HG03432 (cell line): ENCODE measurements at regions not wholly inside any gene's neighbourhood (a gene's known extent, or its start where the extent isn't known, plus 50 kb on each side); places are given as distances from the start of the nearest gene placed in this dataset.
A peak's percentile ranks its signal among the peaks of the same experiment; 100 is the strongest.
"Not testable (repeated sequence)": the region's sequence is repeated elsewhere in the genome, so short reads cannot be mapped to it uniquely, and the experiment has no call there.

Source experiments
- ATAC-seq: cut with Tn5 transposase; IDR thresholded peaks from one replicate; pipeline ENCODE4 v1.9.1; 2021; ENCODE audit warnings: mild to moderate bottlenecking, moderate library complexity; ENCODE audit not compliant: unreplicated experiment

DNA sequence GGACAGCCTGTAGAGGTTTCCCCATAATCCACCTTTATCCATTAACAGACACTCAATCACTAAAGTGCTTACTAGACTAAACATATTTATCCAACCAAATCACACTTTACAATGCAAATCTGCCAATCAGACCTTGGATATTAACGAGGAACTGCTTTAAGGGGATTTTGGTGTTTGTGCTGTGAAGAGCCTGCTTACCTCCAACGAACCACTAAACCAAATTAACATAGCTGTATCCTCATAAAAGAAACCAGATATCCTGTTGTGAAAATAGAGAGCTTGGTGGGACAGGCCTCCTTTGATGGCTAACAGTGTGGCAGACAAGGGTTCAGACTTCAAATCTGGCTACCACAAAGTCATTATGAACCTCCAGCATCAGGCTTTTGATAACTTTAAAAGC, 252.6 kb upstream of the HAND2 start:
- no peak for ATAC-seq

DNA sequence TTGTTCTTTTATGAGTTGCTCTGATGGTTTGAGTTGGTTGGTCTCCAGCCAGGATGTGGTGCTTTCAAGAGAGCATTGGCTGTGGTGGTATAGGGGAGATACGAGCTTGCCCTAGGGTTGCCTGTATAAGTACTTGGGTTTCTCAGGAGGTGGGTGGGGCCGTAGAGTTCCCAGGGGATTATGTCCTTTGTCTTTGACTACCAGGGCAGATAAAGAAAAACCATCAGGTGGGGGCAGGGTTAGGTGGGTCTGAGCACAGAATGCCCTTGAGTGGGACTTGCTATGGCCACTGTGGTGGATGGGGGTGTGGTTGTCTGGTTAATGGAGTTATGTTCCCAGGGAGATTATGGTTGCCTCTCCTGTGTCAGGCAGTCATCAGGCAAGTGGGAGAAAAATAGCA, 247.9 kb upstream of the HAND2 start:
- ATAC-seq, result no peak

DNA sequence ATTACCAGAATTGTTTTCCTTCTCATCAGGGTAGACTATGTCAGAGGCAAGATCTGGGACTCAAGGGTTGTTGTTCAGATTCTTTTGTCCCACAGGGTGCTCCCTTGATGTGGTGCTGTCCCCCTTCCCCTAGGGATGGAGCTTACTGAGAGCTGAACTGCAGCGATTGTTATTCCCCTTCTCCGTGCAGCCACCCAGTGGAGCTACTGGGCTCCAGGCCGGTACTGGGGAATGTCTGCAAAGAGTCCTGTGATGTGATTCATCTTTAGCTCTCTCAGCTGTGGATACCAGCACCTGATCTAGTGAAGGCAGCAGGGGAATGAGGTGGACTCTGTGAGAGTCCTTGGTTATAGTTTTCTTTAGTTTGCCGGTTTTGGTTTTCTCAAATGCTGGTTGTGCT, 247.4 kb upstream of the HAND2 start:
- no peak for ATAC-seq

DNA sequence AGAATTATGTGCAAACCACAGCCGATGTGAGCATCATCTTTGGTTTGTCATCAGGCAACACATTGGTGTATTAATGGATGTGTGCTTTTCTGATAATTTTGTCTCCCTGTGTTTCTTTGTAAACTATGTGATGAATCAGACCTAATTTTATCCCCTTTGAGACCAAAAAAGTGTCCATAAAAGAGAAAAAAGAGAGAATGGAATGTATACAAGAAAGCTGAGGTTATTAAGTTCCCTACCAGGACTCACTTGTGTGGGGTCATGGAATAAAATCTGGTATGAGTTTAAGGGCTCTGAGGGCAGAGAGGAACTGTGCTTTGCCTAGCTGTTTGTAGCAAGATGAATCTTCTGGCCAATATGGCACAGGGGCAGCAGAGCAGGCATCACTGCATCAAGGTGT, 239.5 kb upstream of the HAND2 start:
- no peak for ATAC-seq

DNA sequence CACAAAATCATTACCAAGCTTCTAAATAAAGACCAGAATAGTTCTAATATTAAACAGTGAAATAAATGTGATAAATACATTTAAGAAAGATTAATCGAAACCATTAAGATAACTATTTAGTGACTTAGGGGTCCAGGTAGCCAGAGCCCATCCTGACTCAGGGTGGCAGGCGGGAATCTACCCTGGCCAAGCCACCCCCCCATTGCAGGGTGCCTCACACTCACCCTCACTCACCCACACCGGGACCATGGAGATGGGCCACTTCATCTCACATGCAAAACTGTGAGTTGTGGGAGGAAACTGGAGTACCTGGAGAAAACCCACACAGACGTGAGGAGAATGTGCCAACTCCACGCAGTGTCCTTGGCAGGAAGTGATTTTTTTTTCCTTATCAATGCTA, 237.6 kb upstream of the HAND2 start:
- no peak for ATAC-seq

DNA sequence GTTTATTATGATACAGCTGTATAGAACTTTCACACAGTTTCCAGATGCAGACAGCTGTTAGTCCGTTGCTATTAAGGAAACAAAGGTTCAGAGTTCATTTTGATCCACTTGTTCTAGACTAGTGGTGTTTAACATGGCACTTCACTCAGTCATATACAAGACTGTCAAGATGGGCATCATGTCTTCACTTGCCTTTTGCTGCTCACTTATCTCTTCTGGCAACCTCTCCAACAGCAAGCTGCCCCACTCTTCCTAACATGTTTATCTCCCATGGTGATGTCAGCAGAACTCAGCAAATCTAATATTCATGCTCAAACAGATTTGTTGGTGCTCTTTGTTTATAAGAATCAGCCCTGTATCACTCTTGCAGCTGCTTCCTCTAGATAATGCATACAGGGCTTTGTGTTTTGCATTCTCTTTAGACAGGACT, 236.2 kb upstream of the HAND2 start:
- no peak for ATAC-seq

DNA sequence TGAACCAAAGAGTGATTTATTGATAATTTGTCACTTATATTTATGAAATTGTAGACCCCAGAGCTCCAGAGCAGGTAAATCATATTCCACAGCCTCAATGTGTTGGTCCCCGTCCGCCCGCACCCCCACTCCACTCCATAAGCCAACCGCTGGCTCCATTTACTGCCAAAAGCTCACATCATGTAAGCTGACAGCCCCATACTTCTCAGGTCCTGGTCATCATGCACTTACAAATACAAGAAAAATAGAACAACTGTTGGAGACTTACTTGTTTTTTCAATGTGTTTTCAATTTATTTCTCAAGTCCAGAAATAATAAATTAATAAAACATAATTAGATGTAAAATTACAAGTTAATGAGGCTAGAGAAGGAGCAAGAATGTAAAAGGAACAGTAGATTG, 235.7 kb upstream of the HAND2 start:
- ATAC-seq, result no peak

DNA sequence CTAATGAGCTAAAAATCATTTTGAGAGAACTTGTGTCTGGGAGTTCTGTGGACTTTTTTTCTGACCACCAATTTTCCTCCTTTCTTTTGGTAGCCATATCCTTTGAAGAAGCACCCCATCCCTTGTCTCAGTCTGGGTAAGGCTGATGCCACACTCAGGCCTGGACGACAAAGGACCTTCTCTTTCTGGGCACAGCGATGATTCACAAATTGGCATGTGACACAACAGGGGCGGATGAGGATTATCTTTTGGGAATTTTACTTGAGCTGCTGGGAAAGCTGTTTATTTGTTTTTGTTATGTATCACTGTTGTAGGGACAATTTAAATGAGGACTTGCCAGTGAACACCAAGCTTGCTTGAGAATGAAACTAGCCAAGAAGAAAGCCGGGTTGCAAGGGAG, 233.4 kb upstream of the HAND2 start:
- ATAC-seq, result no peak

DNA sequence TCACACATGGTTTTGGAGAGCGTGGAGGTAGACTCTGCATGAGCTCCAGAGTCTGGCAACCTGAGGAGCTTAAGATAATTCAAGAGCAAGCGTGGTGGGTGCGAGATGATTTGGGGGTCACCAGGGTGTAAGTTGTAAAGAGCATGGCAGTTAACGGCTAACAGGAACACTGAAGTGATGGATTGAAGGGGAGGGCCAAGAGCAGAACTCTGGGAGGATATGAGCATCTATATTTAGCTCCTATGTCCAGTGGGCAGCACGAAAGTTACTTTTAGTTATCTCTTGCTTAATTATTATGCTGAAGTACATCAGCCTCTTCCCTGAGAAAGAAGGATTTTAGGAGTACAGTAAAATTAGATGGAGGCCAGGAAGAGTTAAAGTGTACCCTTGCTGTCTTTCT, 231.9 kb upstream of the HAND2 start:
- ATAC-seq, result no peak

DNA sequence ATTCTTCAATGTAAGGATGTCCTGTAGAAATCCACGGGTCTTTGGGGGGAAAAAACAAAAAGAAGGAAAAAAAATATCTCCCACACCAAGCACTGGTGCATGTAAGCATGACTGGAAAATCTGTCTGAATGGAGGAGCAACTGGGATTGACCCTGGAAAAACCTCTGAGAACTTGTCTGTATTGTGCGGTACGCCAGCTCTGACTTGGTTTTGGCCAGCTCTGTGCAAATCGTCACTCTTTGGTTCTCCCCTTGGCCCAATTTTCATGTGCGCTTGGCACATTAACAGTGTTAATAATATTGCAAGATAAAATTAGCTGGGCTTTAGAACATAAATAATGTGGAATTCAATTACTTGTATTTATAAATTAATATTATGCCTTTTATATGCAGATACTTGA, 231.2 kb upstream of the HAND2 start:
- ATAC-seq, result no peak

DNA sequence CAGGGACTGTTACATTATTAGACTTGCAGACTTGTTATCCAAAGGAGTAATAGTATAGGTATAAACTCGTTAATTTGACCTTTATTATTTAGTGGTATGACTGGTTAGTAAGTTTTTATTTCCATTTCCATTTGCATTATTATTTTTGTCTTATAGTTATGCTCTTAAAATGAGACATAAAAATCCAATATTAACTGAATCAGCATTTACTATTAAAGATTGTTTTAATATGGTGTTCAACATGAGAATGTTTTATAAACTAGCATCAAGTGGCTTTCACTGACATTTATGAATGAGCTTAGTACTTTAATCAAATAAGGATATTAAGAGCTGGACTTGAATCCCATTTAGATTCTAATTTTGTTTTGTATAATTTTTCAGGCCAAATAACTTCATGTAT, 228.1 kb upstream of the HAND2 start:
- ATAC-seq, result no peak

DNA sequence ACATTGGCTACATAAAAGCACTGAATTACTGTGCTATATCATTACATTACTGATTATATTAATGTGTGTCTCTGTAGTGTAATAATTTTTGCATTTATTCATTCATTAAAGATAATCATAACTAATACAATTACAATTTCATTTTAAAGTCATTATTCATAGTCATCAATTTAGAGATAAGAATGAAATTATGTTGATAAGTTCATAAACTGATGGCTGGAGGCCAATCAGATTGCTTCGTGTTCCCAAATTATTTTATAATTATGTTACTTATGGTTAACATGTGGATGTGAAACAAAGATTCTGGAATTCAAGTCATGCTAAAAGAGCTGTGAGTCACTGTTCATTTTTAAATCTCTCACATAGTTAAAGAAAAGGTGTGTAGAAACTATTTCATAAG, 223.4 kb upstream of the HAND2 start:
- no peak for ATAC-seq

DNA sequence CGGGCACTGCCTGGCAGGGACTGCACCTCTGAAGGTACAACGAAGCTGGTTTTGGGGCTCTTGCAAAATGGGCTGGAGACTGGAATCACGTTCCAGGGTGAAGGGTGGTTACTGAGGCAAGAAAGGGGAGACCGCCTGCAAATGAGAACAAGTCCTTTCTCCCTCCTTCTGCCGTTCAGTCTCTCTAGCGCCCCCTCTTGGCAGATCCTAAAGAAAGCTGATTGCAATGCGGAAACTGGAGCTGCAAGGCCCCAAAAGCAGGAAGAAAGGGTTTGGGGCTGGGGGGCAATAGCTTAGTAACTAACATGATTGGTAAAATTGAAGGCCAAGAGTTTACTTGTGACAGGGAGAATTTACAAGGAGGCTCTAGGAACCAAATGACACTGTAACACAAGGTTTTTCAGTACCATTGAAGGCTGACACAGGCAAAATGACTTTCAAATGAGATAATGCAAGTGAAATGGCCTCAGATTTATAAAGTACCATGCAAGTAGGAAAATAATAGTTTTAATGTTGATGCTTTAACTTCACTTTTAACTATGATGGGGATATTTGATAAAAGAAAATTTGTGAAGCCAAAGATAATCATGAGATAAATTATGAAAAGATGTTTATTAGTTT, 222.7 kb upstream of the HAND2 start:
- ATAC-seq, result peak; percentile 46

DNA sequence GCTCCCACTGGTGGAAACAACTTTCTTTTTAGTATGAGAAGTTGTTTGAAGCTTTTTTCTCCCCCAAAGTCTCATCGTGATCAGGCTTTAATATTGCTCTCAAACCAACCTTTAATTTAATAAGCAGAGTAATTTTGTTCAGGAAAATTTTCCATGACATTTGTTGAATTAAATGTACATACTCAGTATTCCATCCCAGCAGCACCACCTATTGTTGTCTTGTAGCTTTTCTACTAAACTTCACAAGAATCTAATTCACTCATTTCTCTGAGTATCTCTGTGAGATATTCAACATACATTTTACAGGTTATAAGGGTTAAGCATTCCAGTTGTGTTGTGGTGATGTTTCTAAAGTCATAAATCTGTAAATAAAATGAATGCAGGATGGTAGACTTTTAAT, 218.3 kb upstream of the HAND2 start:
- no peak for ATAC-seq

DNA sequence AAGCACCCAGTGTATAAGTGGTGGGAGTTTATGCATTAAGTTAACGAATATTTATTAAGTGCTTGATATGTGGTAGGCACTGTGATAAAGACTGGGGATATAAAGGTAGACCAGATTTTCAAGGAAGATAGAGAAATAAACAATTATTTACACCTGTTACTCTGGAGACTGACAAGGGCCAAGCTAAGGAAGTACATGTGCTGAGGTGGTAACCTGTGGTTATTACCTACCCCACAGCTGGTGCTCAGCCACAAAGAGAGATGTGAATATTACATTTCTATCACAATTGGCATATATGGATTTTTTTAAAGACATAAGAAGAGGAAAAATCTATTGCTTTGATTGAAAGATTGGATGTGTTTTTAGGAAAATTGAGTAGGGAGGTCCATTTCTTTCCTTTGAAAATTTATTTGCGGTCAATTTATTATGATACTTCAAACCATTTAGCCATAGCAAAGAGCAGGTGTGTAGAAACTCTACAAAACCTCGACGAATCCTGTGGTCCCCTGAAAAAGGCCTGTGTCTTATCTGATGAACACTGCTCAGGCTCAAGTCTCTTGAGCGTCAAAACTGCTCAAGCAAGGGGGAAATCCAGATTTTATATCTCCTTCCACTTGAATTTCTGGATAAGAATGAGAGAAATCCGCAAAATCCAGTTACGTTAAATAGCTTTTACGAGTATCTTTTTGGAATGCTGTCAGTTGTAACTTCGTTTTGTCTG, 217.7 kb upstream of the HAND2 start:
- no peak for ATAC-seq

DNA sequence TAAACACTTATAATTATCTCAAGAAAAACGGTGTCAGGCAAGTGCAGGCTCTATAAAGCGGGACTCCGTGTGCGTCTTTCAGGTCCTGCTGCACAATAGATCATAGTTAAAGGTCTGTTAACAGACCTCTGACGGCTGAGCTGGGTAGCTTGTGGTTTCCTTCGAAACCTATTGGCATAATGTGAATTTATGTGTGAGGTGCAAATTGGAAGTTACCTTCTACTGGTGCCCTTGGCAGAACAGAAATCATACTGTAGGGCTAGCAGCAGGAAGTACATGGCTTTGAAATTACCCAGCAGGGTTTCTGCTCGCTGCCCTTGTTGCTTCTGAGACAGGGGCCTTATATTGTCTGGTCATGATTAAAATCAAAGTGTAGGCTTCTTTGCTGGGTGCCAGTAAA, 216.4 kb upstream of the HAND2 start:
- peak; percentile 61 for ATAC-seq

DNA sequence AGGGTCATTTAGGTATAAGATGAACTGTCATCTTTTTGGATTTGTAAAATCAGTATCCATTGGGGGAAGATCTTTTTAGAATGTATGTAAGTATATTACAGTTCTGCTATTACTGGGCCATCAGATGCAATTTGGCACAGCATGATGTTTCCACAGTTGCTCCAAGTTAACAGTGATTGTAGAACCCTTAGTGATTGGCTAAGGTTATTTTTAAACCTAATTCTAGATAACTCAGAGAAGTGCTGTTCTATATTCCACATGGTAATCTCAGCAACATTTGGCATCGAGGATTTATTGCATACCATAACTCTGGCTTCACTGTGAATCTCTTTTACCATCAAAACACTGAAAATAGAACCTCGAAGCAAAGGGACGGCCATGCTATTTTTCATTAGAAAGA, 215.7 kb upstream of the HAND2 start:
- ATAC-seq, result no peak

DNA sequence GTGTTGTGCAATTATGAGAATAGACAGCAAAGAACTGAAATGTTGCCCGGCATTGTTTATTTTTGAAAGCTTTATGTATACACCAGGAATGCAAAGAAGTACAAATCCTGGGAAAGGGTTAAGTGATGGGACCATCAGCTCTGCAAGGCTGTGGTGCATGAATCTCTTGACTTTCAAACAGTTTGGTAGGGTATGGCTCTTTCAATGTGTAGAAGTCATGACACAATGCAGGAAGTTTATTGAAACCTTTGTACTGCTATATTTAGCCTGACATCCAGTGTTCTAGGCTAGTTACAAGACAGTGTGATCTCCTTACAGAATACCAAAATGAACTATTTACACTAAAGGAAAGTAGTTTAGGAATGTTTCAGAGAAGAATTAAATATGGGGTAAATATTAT, 206.8 kb upstream of the HAND2 start:
- no peak for ATAC-seq

DNA sequence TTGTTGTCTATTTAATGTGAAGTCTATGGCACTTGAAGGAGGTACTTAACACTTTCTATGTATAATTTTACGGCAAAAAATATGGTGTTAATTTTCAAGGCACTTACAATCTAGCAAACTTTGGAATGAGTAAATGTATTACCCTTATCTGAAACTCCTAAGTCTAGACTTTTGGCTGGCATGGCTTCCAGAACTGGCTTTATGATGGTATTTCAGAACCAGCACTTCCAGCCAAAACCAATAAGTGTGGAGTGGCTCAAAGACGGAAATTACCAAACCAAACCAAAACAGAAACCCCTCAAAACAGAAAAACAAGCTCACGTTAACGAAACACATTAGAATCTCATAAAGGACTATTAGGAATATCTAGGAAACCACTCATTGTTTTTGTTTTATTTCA, 205.6 kb upstream of the HAND2 start:
- no peak for ATAC-seq

DNA sequence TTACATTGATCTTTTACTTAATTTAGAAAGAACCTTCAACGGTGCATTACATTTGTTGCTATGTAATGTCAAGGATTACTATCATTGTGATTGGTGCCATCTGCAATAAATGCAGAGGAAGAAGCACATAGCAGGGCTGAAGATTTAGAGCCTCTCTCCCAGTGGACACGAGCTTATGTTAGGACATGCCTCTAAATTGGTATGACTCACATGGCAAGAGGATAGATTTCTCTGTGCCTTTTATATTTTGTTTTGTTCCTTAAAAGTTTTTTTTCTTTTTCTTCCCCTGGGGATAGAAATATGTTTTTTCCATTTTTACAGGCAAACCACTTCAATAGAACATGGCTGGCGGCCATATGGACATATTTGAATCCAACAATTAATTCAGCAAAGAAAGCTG, 205.0 kb upstream of the HAND2 start:
- no peak for ATAC-seq

DNA sequence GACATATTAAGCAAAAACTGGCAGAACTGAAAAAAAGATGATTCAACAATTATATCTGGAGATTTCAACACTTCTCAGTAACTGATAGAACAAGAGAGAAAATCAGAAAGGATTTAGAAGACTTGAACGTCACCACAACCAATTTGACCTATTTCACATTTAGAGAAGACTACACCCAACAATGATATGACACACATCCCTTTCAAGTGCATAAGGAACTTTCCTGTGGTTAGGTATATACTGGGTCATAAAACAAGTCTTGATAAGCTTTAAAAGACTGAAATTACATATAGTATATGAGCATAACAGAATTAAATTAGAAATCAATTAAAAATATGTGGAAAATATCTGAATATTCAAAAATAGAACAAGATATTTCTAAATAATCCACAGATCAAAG, 201.2 kb upstream of the HAND2 start:
- ATAC-seq, result no peak

DNA sequence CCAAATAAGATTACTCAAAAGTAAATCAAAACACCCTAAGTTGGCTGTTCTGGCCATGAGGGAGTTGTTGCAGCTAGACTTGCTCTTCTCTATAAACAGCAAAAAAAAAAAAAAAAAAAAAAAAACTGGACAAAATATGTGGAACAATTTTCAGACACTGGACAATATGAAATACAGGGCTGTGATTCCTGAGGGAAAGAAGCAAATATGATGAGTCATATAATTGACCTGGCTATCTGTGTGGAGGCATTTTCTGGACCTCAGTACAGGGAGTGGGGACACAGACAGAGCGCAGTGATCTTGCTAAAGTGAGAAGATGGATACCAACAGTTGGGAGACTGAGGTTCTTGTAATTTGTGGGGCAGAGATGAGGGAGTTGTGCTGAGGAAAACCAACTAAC, 192.0 kb upstream of the HAND2 start:
- ATAC-seq, result no peak

DNA sequence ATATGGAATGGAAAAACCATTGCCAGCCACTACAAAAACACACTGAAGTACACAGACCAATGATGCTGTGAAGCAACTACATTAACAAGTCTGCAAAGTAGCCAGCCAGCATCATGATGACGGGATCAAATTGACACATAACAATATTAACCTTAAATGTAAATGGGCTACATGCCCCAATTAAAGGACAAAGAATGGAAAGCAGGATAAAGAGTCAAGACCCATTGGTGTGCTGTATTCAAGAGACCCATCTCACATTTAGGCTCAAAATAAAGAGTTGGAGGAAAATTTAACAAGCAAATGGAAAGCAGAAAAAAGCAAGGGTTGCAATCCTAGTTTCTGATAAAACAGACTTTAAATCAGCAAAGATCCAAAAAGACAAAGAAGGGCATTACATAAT, 188.5 kb upstream of the HAND2 start:
- not testable (repeated sequence) for ATAC-seq
